ENCODE measurements at regions not wholly inside any gene's neighbourhood (a gene's known extent, or its start where the extent isn't known, plus 50 kb on each side); places are given as distances from the start of the nearest gene placed in this dataset.

DNA sequence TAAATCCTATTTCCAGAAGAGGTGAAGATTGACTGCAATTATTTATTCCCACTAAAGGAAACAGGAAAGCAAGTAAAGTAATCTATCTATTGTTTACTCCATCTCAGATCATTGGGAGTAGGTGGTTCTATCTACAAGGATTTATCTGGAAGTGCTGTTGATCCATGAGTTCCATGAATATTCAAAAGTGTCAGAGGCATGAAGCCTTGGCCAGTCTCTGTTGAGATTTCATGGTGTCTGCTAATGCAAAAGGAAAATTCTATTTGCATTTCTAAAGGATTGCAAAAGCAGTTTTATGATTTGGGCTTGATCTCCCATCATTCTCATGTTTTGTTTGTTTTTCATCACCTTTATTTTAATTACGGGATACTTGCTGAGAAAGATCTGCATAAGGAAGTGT, 102.4 kb upstream of the ST6GAL2 start:
- TF ChIP-seq, protein P1, sequence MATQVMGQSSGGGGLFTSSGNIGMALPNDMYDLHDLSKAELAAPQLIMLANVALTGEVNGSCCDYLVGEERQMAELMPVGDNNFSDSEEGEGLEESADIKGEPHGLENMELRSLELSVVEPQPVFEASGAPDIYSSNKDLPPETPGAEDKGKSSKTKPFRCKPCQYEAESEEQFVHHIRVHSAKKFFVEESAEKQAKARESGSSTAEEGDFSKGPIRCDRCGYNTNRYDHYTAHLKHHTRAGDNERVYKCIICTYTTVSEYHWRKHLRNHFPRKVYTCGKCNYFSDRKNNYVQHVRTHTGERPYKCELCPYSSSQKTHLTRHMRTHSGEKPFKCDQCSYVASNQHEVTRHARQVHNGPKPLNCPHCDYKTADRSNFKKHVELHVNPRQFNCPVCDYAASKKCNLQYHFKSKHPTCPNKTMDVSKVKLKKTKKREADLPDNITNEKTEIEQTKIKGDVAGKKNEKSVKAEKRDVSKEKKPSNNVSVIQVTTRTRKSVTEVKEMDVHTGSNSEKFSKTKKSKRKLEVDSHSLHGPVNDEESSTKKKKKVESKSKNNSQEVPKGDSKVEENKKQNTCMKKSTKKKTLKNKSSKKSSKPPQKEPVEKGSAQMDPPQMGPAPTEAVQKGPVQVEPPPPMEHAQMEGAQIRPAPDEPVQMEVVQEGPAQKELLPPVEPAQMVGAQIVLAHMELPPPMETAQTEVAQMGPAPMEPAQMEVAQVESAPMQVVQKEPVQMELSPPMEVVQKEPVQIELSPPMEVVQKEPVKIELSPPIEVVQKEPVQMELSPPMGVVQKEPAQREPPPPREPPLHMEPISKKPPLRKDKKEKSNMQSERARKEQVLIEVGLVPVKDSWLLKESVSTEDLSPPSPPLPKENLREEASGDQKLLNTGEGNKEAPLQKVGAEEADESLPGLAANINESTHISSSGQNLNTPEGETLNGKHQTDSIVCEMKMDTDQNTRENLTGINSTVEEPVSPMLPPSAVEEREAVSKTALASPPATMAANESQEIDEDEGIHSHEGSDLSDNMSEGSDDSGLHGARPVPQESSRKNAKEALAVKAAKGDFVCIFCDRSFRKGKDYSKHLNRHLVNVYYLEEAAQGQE (IDR thresholded peaks at IDR 0.05; ENCODE audit: insufficient read depth in 1 of 2, low read depth in 2 of 2, low read length in 2 of 2) = no peak
- no peak for TF ChIP-seq FOXP2 (optimal IDR thresholded peaks at IDR 0.05; ENCODE audit: borderline replicate concordance, extremely low read depth, extremely low read length, insufficient read depth)
